Body of pancreas (tissue), 4 donors: ENCODE measurements at regions not wholly inside any gene's neighbourhood (a gene's known extent, or its start where the extent isn't known, plus 50 kb on each side); places are given as distances from the start of the nearest gene placed in this dataset.

Experiments used
- POLR2A ChIP-seq, 3 donors: fragments of 450-650 bp; IDR thresholded peaks; one replicate each; pipeline ENCODE4 v1.6.1; 2016; ENCODE audit warnings: antibody characterized with exemption in 3 of 3, mild to moderate bottlenecking in 2 of 3
- TF ChIP-seq, protein P1 (sequence below), 7 experiments: fragments of 450-650 bp in 4 of 7; fragments of 200-600 bp in 3 of 7; sonication (generic) in 3 of 7; IDR thresholded peaks; one replicate each; pipeline ENCODE4 v1.5.1; 2016 to 2019; ENCODE audit warnings: antibody characterized with exemption in 7 of 7

GRCh38 chr1:70767377-70767776 lies 280.2 kb downstream of the PTGER3 start:
- TF ChIP-seq, protein P1, sequence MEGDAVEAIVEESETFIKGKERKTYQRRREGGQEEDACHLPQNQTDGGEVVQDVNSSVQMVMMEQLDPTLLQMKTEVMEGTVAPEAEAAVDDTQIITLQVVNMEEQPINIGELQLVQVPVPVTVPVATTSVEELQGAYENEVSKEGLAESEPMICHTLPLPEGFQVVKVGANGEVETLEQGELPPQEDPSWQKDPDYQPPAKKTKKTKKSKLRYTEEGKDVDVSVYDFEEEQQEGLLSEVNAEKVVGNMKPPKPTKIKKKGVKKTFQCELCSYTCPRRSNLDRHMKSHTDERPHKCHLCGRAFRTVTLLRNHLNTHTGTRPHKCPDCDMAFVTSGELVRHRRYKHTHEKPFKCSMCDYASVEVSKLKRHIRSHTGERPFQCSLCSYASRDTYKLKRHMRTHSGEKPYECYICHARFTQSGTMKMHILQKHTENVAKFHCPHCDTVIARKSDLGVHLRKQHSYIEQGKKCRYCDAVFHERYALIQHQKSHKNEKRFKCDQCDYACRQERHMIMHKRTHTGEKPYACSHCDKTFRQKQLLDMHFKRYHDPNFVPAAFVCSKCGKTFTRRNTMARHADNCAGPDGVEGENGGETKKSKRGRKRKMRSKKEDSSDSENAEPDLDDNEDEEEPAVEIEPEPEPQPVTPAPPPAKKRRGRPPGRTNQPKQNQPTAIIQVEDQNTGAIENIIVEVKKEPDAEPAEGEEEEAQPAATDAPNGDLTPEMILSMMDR (IDR thresholded peaks at IDR 0.05): no peak
- TF ChIP-seq POLR2A (IDR thresholded peaks at IDR 0.05): no peak
